HG02642 (cell line): ENCODE measurements at regions not wholly inside any gene's neighbourhood (a gene's known extent, or its start where the extent isn't known, plus 50 kb on each side); places are given as distances from the start of the nearest gene placed in this dataset.

Source experiments
- ATAC-seq: cut with Tn5 transposase; IDR thresholded peaks from one replicate; pipeline ENCODE4 v1.9.1; 2021; ENCODE audit warnings: mild to moderate bottlenecking; ENCODE audit not compliant: unreplicated experiment, poor library complexity

DNA sequence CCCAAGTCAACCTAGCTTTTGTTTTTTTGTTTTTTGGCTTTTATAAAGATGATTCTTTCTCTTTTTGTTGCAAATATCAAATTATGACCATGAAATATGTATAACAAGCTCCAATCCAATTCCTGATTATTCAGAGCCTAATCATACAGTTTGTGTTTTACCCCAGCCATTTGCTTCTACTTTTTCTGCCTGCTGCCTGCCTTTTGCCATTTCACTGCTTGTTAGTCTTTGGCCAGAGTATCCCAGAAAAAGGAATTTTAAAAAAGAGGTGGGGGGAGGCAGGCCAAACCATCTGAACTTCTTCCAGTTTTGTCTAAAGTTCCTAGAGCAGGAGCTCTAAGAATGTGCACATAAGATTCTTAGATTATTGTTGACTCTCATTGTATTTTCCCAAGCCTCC lies 211.9 kb upstream of the VRK2 start:
- no peak for ATAC-seq

DNA sequence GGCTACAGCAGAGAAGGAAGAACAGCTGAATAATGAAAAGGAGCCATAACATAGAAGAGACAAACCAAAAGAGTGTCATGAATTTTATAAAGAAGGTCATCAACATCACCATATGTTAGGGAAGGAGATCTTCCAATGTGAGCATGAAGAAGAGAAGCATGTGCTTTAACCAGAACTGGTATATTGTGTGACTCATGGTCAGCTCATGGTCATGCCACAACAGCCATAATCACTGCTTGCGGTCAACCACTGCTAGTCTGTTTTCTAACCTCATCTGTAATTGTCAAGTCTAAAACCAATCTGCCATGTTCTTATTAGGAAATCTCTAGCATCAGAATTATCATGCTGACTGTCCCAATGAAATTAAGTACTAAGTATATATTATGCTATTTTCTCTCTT lies 204.1 kb upstream of the VRK2 start:
- ATAC-seq: no peak

DNA sequence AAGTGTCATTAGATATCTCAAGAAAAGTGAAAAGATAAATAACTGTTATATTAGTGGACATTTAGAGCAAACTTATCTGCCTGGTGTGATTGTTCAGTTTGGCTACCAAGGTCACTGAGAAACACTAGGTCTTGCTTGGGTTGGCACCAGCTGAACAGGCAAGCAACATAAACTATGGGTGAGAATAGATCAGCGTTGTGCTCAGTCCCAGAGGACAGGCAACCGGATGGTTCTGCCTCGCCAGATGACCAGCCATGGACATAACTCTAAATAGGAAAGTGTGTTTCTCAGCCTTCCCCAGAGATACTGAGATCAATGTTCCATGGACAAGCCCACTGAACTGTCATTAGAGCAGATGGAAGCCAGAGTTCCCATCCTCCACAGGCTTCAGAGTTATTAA lies 203.4 kb upstream of the VRK2 start:
- no peak for ATAC-seq

DNA sequence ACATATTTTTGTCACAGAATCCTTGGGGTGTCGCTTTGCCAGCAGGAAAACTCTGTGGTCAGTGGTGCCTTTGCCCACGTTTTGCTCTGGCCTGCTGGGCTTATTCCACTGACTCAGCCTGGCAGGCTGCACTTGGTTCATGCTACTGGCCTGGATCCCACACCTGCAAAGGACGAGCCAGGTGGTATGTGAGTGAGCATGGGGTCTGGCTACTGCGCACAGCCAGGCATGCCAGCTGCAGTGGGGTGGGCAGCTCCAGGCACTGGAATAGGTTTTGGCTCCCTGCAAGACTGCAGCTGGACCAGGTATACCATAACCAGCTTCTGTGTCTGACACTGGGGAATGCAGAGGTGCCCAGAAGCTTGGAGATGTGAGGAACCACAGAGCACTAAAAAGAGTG lies 197.9 kb upstream of the VRK2 start:
- no peak for ATAC-seq

DNA sequence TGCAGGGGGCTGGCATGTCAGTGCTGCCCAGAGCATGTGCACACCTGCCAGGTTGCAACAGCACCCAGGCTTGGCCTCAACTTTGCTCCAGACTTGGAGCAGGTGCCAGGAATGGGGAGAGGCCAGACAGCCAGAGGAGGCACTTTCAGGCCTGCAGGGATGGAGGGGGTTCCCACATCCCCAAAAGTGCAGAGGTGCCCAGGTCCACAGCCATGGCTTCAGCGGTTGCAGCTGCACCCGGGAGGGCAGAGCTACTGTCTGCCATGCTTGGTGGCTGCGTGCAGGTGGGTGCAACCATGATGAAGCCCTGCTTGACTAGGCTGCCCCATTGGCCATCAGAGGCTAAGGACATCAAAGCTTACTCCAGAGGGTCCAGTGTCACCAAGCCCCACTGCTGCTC lies 196.8 kb upstream of the VRK2 start:
- ATAC-seq: no peak

DNA sequence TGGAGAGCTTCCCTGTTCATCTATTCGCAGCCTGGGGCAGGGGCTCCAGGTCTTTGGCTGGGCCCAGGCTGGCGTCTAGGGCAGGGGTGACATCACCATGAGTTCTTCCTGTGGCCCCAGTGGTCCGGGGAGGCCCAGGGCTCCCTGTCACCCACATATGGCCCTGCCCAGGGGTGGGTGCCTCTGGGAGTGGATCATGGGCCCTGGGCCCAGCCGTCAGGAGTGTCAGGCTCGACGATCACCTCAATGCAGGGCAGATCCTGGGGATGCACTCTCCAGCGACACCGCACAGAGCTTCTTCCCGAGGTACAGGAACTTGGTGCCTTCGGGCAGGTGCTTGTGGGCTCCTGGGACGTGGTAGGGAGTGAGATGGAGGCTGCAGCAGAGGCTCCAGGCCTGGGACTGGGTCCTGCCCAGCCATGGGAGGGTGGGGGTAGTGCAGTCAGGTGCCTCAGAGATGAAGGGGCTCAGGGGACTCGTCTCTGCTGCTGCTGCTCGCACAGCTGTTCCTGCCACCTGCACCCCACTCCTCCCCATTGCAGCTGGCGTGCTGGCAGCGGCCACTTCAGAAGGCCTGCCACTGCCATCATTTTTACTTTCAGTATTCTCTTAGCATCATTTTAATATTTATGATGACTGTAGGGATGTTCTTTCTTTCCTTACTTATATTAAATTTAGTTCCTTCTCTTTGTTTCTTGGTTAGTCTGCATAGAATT lies 196.0 kb upstream of the VRK2 start:
- no peak for ATAC-seq

DNA sequence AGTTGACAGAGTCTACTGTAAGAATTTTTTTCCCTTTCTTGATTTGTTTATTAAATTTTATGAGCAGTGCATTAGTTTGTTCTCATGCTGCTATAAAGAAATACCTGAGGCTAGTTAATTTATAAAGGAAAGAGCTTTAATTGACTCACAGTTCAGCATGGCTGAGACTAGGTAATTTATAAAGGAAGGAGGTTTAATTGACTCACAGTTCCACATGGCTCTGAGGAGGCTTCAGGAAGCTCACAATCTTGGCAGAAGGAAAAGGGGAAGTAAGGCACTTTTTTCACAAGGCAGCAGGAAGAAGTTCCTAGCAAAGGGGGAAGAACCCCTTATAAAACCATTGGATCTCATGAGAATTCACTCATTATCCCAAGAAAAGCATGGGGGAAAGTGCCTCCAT lies 191.4 kb upstream of the VRK2 start:
- no peak for ATAC-seq

DNA sequence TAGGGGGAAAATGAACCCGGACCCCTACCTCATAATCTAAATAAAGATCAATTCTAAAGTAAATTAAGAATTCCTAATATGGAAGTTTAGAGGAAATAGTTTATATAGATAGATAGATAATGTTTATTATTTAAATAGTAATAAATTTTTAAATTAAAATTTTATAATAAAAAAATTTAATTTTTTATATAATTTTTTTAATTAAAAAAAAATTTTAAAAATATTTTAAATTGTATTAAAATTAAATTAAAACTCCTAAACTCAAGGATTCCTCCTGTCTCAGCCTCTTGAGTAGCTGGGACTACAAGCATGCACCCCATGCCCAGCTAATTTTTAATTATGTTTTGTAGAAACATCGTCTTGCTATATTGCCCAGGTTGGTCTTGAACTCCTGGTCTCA lies 186.9 kb upstream of the VRK2 start:
- no peak for ATAC-seq

DNA sequence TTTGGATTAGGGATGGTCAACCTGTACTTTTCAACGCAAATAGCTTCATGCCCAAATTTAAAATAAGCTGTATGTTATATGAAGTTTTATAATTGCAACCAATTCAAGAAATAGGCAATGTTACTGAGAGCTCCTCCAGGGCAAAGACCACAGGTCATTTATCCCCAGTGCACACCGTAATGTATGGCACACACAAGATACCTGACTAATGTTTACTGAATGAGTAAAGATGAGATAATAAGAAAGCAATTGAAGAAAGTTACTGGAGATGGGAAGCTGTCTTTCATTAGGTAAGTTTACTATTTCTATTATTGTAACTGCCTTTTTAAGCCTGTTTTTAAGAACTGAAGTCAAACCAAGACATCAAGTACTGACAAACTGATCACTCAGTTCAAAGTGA lies 184.5 kb upstream of the VRK2 start:
- no peak for ATAC-seq

DNA sequence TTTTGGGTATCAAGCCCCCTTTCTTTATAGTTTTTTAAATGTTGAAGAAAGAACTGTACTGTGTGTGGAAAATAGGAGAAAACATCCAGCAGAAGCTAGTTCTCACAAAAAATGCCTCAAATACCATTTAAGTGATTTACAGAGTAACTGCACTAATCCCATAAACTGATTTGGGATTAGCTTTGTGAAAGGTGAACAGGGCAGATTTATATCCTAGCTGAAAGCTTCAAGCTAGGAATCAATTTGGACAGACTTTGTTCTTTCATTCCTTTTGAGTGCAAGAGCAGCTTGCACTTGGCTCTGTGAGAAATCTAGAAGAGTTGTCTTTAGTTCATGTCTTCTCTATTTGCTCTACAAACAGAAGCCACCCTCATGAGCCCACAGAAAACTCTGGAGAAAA lies 183.9 kb upstream of the VRK2 start:
- ATAC-seq: no peak

DNA sequence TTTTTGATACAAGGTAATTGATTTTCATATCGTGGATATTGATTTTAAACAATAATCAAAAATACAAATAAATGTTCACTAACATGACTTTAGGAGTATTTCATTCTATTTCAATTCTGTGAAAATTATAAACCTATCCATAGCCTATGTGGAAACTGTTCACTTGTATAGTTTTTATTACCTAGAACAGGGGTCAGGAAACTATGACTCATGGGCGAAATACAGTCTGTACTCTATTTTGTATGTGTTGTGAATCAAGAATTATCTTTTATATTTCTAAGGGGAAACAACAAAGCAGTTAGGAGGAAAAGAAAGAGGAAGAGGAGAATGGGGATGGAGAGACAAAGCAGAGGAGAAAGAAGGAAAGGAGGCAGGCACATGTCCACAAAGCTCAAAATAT lies 181.7 kb upstream of the VRK2 start:
- no peak for ATAC-seq

DNA sequence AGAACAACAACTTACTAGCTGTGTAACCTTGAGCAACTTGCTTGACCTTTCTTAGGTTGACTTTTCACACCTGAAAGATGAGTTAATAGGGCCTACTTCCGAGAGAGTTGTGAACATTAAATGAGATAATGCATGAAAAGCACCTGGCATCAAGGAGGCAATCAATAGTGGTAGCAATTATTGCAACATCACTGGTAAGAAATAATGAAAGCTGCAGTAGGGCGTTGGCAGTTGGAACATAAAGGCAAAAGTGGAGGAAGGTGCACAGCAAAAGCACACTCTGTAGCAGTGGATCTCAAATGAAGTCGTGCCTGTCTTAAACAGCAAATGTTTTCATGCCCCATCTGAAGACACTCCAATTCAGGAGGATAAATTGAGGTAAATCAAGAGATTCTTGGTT lies 178.9 kb upstream of the VRK2 start:
- ATAC-seq: no peak

DNA sequence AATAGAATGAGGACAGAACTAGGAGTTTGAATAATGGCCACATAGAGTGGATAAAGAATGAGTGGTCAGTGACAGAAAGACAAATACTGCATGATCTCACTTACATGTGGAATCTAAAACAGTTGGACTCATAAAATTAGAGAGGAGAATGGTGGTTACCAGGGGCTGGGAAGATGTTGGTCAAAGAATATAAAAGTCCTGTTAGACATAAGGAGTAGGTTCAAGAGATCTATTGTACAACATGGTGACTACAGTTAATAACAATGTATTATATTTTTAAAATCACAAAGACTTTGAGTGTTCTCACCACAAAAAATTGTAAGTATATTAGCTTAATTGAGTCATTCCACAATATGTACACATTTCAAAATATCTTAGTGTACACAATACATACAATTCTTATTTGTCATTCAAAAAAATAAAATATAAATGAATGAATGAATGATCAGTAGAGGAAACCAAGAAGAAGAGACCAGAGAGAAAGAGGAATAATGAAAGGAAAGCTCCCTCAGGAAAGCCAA lies 177.9 kb upstream of the VRK2 start:
- ATAC-seq: no peak

DNA sequence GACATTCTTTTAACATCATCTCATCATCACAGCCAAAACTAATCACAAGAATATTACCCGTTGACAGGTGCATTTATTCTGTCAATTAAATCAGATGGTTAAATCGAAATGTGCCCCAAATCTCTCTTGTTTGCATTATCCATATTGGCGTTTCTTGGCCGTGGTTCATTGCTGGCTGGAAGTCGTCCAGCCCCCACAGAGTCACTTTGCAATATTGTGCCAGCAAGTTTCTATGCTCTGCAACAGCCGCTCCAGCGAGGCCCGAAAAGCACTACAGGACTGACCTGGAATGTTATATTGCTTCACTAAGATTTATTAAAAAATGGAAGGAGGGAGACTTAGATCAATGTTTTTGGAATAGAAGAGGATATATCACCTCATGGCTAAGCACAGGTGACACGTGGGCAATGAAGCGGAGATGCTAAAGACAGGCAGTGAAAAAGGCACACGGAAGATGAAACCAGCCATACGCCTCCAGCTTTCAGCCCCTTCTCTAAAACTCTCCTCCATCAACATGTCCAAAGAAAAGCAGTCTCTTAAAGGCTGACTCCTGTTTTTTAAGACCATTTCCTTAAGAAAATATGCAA lies 176.8 kb upstream of the VRK2 start:
- no peak for ATAC-seq

DNA sequence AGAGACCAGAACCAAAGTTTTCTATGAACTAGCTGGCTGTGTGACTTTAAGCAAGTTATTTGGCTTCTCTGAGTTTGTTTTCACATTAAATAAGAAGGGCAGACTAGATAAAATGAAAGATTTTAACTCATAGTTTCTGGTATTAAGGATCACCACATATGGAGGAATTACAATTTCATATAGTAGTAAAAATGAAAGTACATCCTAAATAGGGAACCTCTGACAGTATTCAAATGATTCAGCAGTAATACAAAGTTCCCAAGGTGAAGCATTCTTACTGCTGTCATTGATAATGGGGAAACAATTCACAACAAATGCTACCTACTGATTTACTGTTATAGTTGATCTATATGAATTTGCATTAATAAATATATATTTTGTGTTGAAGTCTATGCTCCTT lies 170.3 kb upstream of the VRK2 start:
- peak; percentile 47 for ATAC-seq

DNA sequence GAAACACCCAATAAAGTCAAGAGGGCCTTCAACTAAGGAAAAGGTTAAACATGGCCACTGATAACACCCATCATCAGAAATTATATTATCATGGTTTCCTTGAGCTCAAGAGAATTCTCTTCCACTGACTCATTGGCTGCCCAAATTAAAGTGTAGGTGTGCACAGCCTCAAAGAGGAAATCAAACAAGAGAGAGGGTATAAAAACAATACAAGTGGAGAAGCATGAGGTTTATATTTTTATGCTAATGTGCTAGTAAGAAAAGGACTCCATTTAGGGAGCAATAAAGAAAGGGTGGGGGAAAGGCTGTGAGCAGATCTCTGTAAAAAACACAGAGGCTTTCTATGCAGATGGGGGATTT lies 168.8 kb upstream of the VRK2 start:
- no peak for ATAC-seq

DNA sequence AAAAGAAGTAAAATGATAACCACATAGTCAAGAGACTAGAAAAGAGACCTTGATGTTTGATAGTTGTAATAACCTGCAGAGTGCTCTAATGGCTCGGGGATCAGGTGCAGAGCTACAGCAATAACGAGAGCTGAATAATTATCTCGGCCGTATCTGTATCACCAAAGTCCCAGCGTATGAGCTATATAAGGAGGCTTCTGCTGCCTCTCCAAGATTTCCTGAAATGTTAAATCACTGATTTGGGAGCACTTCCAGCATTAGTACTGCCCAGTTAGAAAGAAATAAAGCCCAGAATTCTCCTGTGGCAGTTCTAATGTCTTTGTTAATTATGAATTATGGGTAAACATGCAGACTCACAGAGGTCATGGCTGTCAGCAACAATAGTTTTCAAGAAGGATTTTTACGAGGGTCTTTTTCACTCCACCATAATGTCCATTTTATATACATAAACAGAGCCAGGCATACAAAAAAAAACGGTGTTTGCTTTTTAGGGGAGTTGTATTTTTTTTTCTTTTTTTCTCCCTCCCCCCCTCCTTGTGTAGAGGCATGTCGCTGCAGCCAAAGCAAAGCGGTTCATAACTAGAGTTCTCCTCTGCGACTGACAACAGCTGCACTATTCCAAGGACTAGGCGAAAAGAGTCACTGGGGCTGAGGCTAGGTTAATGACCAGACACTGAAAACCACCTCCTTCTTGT lies 168.3 kb upstream of the VRK2 start:
- no peak for ATAC-seq

DNA sequence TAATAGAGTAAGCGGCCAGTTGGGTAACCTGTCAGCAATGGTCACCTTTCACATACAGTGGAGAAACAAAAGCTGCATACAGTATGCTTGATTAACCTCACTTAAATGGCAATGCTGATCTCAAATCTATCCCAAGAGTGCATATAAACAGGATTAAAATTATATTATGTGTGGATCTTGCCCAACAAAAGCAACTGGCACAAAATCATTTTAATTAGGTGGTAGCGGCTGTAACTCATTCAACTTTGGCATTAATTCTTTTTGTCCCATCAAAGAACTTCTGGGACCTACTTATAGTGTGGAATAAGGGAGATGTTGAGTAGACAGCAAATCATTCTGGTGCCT lies 167.8 kb upstream of the VRK2 start:
- ATAC-seq: no peak

DNA sequence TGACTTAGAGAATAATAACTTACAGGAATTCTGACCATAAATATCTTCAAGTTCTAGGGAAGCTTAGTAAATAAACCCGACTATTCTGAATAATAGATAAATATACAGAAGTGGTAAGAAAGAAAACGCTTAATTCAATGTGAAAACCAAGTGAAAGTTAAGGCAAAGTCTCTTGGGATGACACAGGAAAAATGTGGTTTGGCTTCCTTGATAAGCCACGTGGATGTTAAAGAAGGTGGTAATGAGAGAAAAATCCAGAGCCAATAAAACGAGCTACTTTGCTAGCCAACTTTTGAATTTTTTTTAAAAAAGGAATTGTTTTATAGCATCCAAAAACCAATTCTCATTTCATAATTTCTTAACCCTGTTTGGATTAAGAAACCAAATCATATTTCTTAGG lies 166.2 kb upstream of the VRK2 start:
- ATAC-seq: no peak

DNA sequence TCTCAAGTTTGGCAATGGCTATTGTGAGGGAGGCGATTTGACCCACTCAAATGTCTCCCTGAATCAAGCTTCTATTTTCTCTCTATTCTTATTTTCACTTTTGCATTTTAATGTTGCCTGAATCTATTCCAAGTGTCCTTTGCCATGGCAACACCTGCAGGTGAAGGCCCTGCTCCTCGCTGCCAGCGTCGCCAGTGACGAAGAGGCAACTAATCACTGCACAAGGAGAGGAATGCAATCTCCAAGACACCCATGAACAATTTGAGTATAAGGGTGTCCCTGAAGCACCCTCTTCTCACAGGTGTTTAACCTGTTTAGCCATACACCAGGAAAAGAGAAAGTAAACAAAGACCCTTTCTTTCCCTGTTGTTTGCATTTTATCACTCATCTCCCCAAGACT lies 165.6 kb upstream of the VRK2 start:
- ATAC-seq: no peak

DNA sequence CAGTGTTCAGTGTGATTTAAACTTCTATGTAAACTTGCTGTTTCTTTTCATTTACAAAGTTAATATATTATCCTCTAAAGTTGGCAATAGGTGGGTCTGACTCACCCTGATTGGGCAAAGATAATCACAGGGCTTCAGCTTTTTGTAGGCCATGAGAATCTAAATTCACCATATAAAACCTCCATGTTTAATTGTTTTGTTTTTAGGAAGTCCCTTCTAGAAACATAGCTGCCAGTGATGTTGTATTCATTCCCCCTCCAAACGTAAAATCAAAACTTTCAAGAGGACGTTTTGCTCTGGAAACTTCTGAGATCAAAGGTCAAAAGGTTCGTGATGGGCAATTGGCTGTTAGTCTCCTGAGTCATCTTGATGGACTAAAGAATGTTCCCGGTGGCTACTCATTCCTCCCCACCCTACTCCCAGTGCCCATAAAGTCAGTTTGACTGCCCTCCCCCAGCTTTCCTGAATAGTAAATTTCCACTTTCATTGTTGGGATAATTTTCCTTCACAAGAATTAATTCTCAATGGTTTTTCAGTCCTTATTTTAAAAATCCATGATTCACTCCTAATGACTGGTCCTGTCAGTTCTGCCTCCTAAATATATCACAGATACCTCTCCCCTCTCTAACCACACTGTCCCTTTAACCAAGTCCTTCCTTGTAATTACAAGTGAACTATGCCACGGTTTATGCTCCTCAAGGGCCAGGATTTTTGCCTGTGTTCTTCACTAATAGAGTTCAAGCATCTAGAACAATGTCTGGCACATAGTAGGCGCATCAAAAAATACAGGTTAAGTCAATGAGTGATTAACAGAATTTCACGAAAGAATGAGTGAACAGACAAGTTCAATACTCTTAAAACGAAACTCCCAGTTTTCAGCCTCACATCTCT lies 164.4 kb upstream of the VRK2 start:
- no peak for ATAC-seq
